WTC11 (cell line): ENCODE measurements at regions not wholly inside any gene's neighbourhood (a gene's known extent, or its start where the extent isn't known, plus 50 kb on each side); places are given as distances from the start of the nearest gene placed in this dataset.
A peak's percentile ranks its signal among the peaks of the same experiment; 100 is the strongest.

ENCODE experiments used
- ATAC-seq: fragments of 200-7000 bp; cut with Tn5 transposase; 2 replicates; pipeline ENCODE4 v1.10.0; 2021; ENCODE audit warnings: mild to moderate bottlenecking, moderate library complexity
- CTCF ChIA-PET: fragments of 300-600 bp; sonication (Branson Sonifier 250); formaldehyde crosslinking; loops from one replicate; lab custom pipeline; 2021; ENCODE audit warnings: antibody characterized with exemption; lab: Charles Lee
- POLR2A ChIA-PET: fragments of 350-600 bp; sonication (Branson Sonifier 250); formaldehyde crosslinking; loops from one replicate; lab custom pipeline; 2021; ENCODE audit warnings: antibody characterized with exemption; lab: Charles Lee
- DNase-seq: peaks from one replicate; pipeline ENCODE4 v3.0.0; 2021; ENCODE audit warnings: low spot score
- H3K27ac Mint-ChIP-seq: 2 replicates; pipeline ENCODE4 v1.8.0; 2021; ENCODE audit warnings: mixed read lengths
- H3K27me3 Mint-ChIP-seq: 2 replicates; pipeline ENCODE4 v1.8.0; 2021; ENCODE audit warnings: low read depth, mild to moderate bottlenecking, moderate library complexity, mixed read lengths
- H3K36me3 Mint-ChIP-seq: 2 replicates; pipeline ENCODE4 v1.8.0; 2021; ENCODE audit warnings: mixed read lengths
- H3K4me1 Mint-ChIP-seq: 2 replicates; pipeline ENCODE4 v1.8.0; 2022; ENCODE audit warnings: mixed read lengths
- H3K4me3 Mint-ChIP-seq: 2 replicates; pipeline ENCODE4 v1.8.0; 2021; ENCODE audit warnings: mild to moderate bottlenecking, moderate library complexity, mixed read lengths
- H3K9me3 Mint-ChIP-seq: 2 replicates; pipeline ENCODE4 v1.8.0; 2021; ENCODE audit warnings: mixed read lengths
- AR ChIP-seq: fragments of 250-450 bp; sonication (Bioruptor Pico); IDR thresholded peaks from 2 replicates; pipeline ENCODE4 v1.9.0; 2021; ENCODE audit warnings: mild to moderate bottlenecking
- ARID4B ChIP-seq: sonication (generic); formaldehyde crosslinking; IDR thresholded peaks from 2 replicates; pipeline ENCODE4 v1.8.0; 2023; ENCODE audit warnings: missing genetic modification reagents, mild to moderate bottlenecking, borderline replicate concordance
- GABPB1 ChIP-seq: sonication (generic); formaldehyde crosslinking; IDR thresholded peaks from 2 replicates; pipeline ENCODE4 v1.8.1; 2023; ENCODE audit warnings: mild to moderate bottlenecking, missing genetic modification reagents
- JAZF1 ChIP-seq: fragments of 250-450 bp; sonication (Bioruptor Pico); IDR thresholded peaks from 2 replicates; pipeline ENCODE4 v1.9.0; 2021; ENCODE audit warnings: moderate library complexity, mild to moderate bottlenecking, inconsistent platforms
- JUN ChIP-seq: sonication (generic); formaldehyde crosslinking; IDR thresholded peaks from 2 replicates; pipeline ENCODE4 v1.8.0; 2023; ENCODE audit warnings: mild to moderate bottlenecking, missing genetic modification reagents
- MLX ChIP-seq: sonication (generic); formaldehyde crosslinking; IDR thresholded peaks from 2 replicates; pipeline ENCODE4 v1.8.1; 2023; ENCODE audit warnings: mild to moderate bottlenecking, missing genetic modification reagents, moderate library complexity
- NFATC4 ChIP-seq: fragments of 250-450 bp; sonication (Bioruptor Pico); IDR thresholded peaks from 2 replicates; pipeline ENCODE4 v1.9.0; 2021; ENCODE audit warnings: mild to moderate bottlenecking
- PRDM15 ChIP-seq: sonication (generic); formaldehyde crosslinking; IDR thresholded peaks from 2 replicates; pipeline ENCODE4 v1.8.0; 2022; ENCODE audit warnings: missing genetic modification reagents
- USF1 ChIP-seq: sonication (generic); formaldehyde crosslinking; IDR thresholded peaks from 2 replicates; pipeline ENCODE4 v1.8.0; 2022; ENCODE audit warnings: mild to moderate bottlenecking, missing genetic modification reagents
- ZNF121 ChIP-seq: sonication (generic); formaldehyde crosslinking; IDR thresholded peaks from 2 replicates; pipeline ENCODE4 v1.8.0; 2023; ENCODE audit warnings: missing genetic modification reagents
- ZNF232 ChIP-seq: sonication (generic); formaldehyde crosslinking; IDR thresholded peaks from 2 replicates; pipeline ENCODE4 v1.8.0; 2022; ENCODE audit warnings: mild to moderate bottlenecking, missing genetic modification reagents
- ZNF512 ChIP-seq: sonication (generic); formaldehyde crosslinking; IDR thresholded peaks from 2 replicates; pipeline ENCODE4 v1.8.1; 2022; ENCODE audit warnings: missing genetic modification reagents, borderline replicate concordance
- ZSCAN18 ChIP-seq: fragments of 250-450 bp; sonication (Bioruptor Pico); IDR thresholded peaks from 2 replicates; pipeline ENCODE4 v2.1.2; 2022; ENCODE audit warnings: mild to moderate bottlenecking, moderate library complexity

GRCh38 chr3:31240874-31241273, 291.9 kb upstream of the STT3B start:
- no peak for ATAC-seq
- no peaks in the 10 kb centered on the region for H3K9me3 Mint-ChIP-seq
- ChIA-PET POLR2A (interaction anchor here (0.8 kb wide), 1 partner anchor 292 kb away, joined by 4 read pairs; the partner anchor contains the start of gene STT3B), CTCF (interaction anchor here (1.1 kb wide), 1 partner anchor 322 kb away, joined by 4 read pairs; no protein-coding TSS in a partner anchor)
- DNase-seq, result no peak
- no peak overlapping the region for H3K27ac Mint-ChIP-seq
- H3K36me3 Mint-ChIP-seq, result no peaks in the 10 kb centered on the region
- no peaks in the 10 kb centered on the region for H3K27me3 Mint-ChIP-seq
- TF ChIP-seq USF1 (CRISPR knock-in tag) (no peak), JAZF1 (CRISPR knock-in tag) (no peak), ARID4B (CRISPR knock-in tag) (no peak), ZNF121 (CRISPR knock-in tag) (no peak), MLX (CRISPR knock-in tag) (no peak), ZNF232 (no peak)
- peaks cover 21% of the 10 kb centered on the region for H3K4me1 Mint-ChIP-seq
- no peak overlapping the region for H3K4me3 Mint-ChIP-seq

GRCh38 chr3:31241533-31241932, 291.2 kb upstream of the STT3B start:
- DNase-seq (no peak), ATAC-seq (peak; percentile 43; the same call in 1 of the 2 replicates)
- Mint-ChIP-seq H3K36me3 (no peaks in the 10 kb centered on the region), H3K27me3 (no peaks in the 10 kb centered on the region), H3K9me3 (no peaks in the 10 kb centered on the region), H3K27ac (no peak overlapping the region), H3K4me3 (no peak overlapping the region), H3K4me1 (peaks cover 21% of the 10 kb centered on the region)
- no peak for TF ChIP-seq ZNF512 (CRISPR knock-in tag)
- TF ChIP-seq GABPB1 (CRISPR knock-in tag), result no peak
- no peak for TF ChIP-seq PRDM15
- TF ChIP-seq JUN, result no peak
- TF ChIP-seq USF1 (CRISPR knock-in tag), result no peak
- TF ChIP-seq ZSCAN18 (CRISPR knock-in tag), result no peak
- no peak for TF ChIP-seq NFATC4 (CRISPR knock-in tag)
- TF ChIP-seq AR, result no peak
- POLR2A ChIA-PET, result interaction anchor here (0.8 kb wide), 1 partner anchor 291 kb away, joined by 4 read pairs; the partner anchor contains the start of gene STT3B
- CTCF ChIA-PET, result interaction anchor here (1.1 kb wide), 1 partner anchor 321 kb away, joined by 4 read pairs; no protein-coding TSS in a partner anchor
